Prostate gland (tissue), 2 donors: ENCODE measurements at regions not wholly inside any gene's neighbourhood (a gene's known extent, or its start where the extent isn't known, plus 50 kb on each side); places are given as distances from the start of the nearest gene placed in this dataset.

ENCODE experiments used
- CTCF ChIP-seq, 4 experiments: fragments of 200-600 bp in 2 of 4; fragments of 450-650 bp in 2 of 4; sonication (generic) in 2 of 4; IDR thresholded peaks; 1 replicate in 3 of 4; 2 replicates in 1 of 4; pipeline ENCODE4 v1.5.1; 2016 to 2019; ENCODE audit warnings: antibody characterized with exemption in 4 of 4, mild to moderate bottlenecking in 2 of 4, moderate library complexity in 2 of 4
- POLR2A ChIP-seq: fragments of 450-650 bp; IDR thresholded peaks from one replicate; pipeline ENCODE4 v1.6.1; 2016; ENCODE audit warnings: antibody characterized with exemption, mild to moderate bottlenecking
- POLR2AphosphoS5 ChIP-seq: sonication (generic); formaldehyde crosslinking; IDR thresholded peaks from one replicate; pipeline ENCODE4 v1.6.1; 2017; ENCODE audit warnings: antibody characterized with exemption

DNA sequence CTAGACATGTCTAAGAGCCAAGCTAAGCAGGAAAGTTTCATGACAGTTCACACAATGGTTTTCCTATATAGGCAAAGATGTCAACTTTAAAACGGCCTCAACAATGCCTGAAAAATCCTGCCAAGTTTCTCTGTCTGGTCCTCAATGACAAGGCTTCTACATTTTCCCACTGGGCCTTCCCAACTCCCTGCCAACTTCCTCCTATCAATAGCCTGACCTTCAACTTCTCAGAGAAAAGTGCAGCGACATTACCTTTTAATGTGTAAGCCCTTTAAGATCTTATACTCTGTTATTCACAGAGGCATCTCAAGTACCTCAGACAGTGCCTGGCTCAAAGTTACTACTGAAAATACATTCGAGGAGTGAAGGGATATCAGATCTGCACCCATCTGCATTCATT, 56.2 kb upstream of the BTBD3 start:
- TF ChIP-seq POLR2A = no peak
- TF ChIP-seq CTCF (IDR thresholded peaks at IDR 0.05) = no peak
- TF ChIP-seq POLR2AphosphoS5 = no peak
